ENCODE measurements at regions not wholly inside any gene's neighbourhood (a gene's known extent, or its start where the extent isn't known, plus 50 kb on each side); places are given as distances from the start of the nearest gene placed in this dataset.

GRCh38 chr4:13137390-13137789, 346.8 kb downstream of the RAB28 start:
- no peak overlapping the region for H3K27ac ChIP-seq
- no peak overlapping the region for H3K4me3 ChIP-seq
- no peak for TF ChIP-seq CTCF (IDR thresholded peaks at IDR 0.05 in 8 of 11, conservative IDR thresholded peaks at IDR 0.05 in 3 of 11)
- TF ChIP-seq POLR2AphosphoS5 (IDR thresholded peaks at IDR 0.05) = no peak
- no peak for TF ChIP-seq POLR2A (IDR thresholded peaks at IDR 0.05)
- no peak for DNase-seq
- H3K4me1 ChIP-seq = no peaks in the 10 kb centered on the region
- WGBS, 5 donors = 68 to 90% (median 72%) methylated on average over 2 of the region's 2 CpGs
- H3K9me3 ChIP-seq = peaks cover 0 to 11% (median 4%) of the 10 kb centered on the region in 8 donors
- no peaks in the 10 kb centered on the region for H3K27me3 ChIP-seq (replicated peaks in 1 of 7)
- intact Hi-C loops (cut with DNase I; ENCODE audit: low total_unique reads) = no loop called here
- H3K36me3 ChIP-seq = no peaks in the 10 kb centered on the region

DNA sequence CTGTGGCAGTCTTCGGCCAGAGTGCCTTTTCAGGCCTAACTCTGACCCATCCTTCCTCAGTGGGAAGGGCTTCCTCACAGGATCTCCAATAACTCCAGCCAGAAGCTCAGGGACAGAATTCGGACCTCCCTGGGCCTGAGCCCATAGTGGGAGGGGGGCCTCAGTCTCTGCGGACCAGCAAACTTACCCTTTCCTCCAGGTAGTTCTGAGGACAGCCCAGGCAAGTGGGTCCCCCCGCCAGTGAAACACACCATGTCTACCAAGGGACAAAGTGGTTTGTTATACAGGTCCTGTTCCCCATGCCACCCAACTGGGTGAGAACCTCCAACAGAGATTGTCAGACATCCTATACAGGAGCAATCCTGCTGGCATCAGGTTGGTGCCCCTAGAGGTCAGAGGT, 350.4 kb downstream of the RAB28 start:
- no peaks in the 10 kb centered on the region for H3K4me1 ChIP-seq
- no peak for TF ChIP-seq CTCF (IDR thresholded peaks at IDR 0.05 in 8 of 11, conservative IDR thresholded peaks at IDR 0.05 in 3 of 11)
- no peak for TF ChIP-seq POLR2A (IDR thresholded peaks at IDR 0.05)
- TF ChIP-seq POLR2AphosphoS5 (IDR thresholded peaks at IDR 0.05) = no peak

GRCh38 chr4:13130848-13131247, 353.3 kb downstream of the RAB28 start:
- 57 to 73% (median 63%) methylated on average over 3 of the region's 3 CpGs for whole genome bisulfite sequencing, 5 donors
- DNase-seq = no peak
- H3K36me3 ChIP-seq = no peaks in the 10 kb centered on the region
- H3K9me3 ChIP-seq = peaks cover 0 to 11% (median 4%) of the 10 kb centered on the region in 8 donors
- TF ChIP-seq POLR2A (IDR thresholded peaks at IDR 0.05) (no peak), POLR2AphosphoS5 (IDR thresholded peaks at IDR 0.05) (no peak)
- no peaks in the 10 kb centered on the region for H3K4me1 ChIP-seq
- no peak overlapping the region for H3K4me3 ChIP-seq
- H3K27me3 ChIP-seq (replicated peaks in 1 of 7) = no peaks in the 10 kb centered on the region
- intact Hi-C loops (cut with DNase I; ENCODE audit: low total_unique reads) = no loop called here
- no peak overlapping the region for H3K27ac ChIP-seq

More for the DNA sequence above, 350.4 kb downstream of the RAB28 start:
- Histone ChIP-seq H3K27ac (no peak overlapping the region), H3K9me3 (peaks cover 0 to 11% (median 4%) of the 10 kb centered on the region in 8 donors), H3K36me3 (no peaks in the 10 kb centered on the region), H3K27me3 (replicated peaks in 1 of 7) (no peaks in the 10 kb centered on the region), H3K4me3 (no peak overlapping the region)
- 87 to 93% (median 89%) methylated on average over 4 of the region's 4 CpGs for WGBS, 5 donors
- no peak for DNase-seq
- intact Hi-C loops (cut with DNase I; ENCODE audit: low total_unique reads) = no loop called here

GRCh38 chr4:13129095-13129494, 355.0 kb downstream of the RAB28 start:
- TF ChIP-seq POLR2AphosphoS5 (IDR thresholded peaks at IDR 0.05) (no peak), CTCF (IDR thresholded peaks at IDR 0.05 in 8 of 11, conservative IDR thresholded peaks at IDR 0.05 in 3 of 11) (no peak), POLR2A (IDR thresholded peaks at IDR 0.05) (no peak)
- intact Hi-C loops (cut with DNase I; ENCODE audit: low total_unique reads) = no loop called here
- Histone ChIP-seq H3K27ac (no peak overlapping the region), H3K27me3 (replicated peaks in 1 of 7) (no peaks in the 10 kb centered on the region), H3K4me1 (no peaks in the 10 kb centered on the region), H3K36me3 (no peaks in the 10 kb centered on the region), H3K9me3 (peaks cover 0 to 10% (median 4%) of the 10 kb centered on the region in 8 donors), H3K4me3 (no peak overlapping the region)
- WGBS, 5 donors = 85 to 91% (median 89%) methylated on average over 5 of the region's 5 CpGs
- DNase-seq = no peak
